T-helper 1 cell (primary cell): ENCODE measurements at regions not wholly inside any gene's neighbourhood (a gene's known extent, or its start where the extent isn't known, plus 50 kb on each side); places are given as distances from the start of the nearest gene placed in this dataset.
"Not testable (repeated sequence)": the region's sequence is repeated elsewhere in the genome, so short reads cannot be mapped to it uniquely, and the experiment has no call there.

Experiments
- DNase-seq, 5 donors: peaks; one replicate each; pipeline ENCODE4 v3.0.0-alpha.2; 2012 to 2020

DNA sequence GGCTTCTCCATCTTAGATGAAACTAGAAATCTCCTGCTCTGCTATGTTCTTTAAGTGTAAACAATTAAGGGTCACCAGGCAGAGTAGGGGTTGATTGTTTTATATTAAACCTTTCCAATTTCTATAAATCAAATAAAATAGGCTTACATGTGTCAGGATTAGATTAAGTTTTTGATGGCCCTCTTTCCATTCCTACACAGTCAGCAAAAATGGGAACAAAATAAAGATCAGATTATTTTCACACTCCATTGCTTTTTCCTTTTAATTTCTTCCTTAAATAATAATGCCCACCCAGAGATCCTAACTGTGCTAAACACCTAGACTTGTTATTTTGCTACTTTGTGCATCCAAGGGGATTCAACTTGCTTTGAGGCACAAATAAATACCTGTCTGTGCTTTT is 381.4 kb upstream of the MAGEB16 start:
- DNase-seq, result no peak

DNA sequence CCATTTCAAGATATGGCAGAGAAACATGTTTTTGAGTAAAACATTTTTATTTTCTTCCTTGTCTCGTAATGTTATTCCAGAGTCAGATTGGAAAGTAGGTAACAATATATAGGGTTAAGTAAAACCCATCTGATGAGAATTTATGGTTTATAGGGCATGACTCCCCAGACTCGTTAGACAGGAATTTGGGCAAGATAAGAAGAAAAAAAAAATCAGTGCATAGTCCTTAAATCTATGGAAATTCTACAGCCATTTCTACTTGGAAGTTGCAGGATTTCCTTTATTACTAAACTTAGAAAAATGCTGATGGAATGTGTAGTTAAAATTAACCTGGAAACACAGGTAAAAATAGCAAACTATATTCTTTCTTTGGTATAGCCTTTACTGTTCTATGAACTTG is 366.1 kb upstream of the MAGEB16 start:
- no peak for DNase-seq

- DNase-seq, result no peak
Measured at GRCh38 chrX:35439034-35439660, 359.0 kb upstream of the MAGEB16 start.

- no peak for DNase-seq
Measured at GRCh38 chrX:35439692-35440091, 358.4 kb upstream of the MAGEB16 start.

- DNase-seq, result no peak
Measured at GRCh38 chrX:35442421-35442820, 355.7 kb upstream of the MAGEB16 start.

DNA sequence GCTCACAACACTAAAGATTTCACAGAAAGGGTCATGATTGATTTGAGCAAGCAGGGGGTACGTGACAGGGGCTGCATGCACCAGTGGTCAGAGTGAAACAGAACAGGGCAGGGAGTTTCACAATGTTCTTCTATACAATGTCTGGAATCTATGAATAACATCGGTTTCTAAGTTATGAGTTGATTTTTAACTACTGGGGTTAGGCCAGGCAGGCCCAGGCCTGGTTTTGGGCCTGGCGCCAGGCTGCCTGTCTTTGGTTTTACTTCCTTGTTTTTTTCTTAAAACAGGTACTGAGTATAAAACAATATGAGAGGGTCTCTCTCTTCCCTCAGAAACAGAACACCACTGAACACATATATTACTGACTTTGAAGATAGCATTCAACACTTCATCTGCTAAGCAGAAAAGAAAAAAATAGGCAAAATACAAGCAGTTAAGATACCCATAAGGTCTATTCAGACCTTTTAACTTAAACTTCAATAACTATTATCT is 355.0 kb upstream of the MAGEB16 start:
- DNase-seq, result not testable (repeated sequence)

DNA sequence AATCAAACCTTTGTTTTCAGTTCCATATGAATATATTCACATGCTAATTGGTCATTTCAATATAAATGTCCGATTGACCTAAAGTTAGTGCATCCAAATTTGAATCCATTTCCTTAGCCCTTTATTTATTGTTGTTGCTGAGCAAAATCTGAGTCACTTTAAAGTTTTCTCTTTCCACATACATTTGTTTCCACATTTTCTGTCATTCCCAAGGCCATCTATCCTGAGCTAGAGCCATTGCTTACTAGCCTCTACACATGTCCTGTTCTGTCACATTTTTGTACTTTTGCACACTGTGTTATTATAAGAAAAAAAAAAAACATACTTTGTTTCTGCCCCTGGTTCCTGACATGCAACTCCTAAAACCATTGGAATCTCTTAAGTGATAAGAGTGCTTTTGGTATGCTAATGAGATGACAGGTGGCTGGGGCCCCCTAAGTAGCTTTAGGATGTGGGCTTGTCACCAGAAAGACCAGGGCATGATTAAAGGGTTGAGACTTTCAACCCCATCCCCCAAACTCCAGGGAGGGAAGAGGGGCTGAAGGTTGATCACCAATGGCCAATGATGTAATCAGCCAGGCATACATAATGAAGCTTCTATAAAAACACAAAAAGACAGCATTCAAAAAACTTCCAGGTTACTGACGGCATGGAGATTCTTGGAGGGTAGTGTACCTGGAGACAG is 353.3 kb upstream of the MAGEB16 start:
- no peak for DNase-seq

DNA sequence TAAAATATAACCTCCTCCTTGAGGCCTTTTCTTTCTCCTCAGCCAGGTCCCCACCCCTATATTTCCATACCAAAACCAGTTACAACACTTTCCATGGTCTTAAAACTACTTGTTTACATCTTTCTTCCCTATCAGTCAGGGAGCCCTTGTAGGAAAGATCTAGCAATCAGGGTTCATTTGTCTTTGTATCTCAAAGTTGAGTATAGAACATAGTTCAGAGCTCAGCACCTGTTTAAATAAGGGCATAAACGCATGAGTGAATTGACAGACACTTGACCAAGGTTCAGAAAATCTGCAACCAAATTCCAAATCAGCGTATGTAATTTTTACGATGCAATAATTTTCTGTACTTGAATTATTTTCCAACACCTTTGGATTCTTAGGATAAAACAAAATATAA is 352.2 kb upstream of the MAGEB16 start:
- no peak for DNase-seq

- DNase-seq, result no peak
Measured at GRCh38 chrX:35456891-35457290, 341.3 kb upstream of the MAGEB16 start.

DNA sequence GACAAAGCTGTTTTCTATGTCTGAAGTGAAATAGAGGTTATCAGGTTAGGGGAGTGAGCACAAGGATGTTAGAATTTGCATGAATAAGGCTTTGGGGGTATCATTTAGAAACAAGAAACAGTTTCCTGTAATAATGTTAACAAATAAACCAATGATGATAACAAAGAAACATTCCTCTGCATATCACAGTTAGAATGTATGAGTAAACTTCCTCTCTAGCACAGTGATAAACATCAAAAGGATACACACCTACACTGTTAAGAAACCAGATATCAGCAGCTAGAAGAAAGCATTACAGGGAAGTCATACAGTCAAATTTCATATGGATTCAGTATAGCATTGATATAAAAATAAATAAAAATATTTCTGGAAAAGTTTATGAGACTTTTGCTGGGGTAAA is 340.0 kb upstream of the MAGEB16 start:
- no peak for DNase-seq

DNA sequence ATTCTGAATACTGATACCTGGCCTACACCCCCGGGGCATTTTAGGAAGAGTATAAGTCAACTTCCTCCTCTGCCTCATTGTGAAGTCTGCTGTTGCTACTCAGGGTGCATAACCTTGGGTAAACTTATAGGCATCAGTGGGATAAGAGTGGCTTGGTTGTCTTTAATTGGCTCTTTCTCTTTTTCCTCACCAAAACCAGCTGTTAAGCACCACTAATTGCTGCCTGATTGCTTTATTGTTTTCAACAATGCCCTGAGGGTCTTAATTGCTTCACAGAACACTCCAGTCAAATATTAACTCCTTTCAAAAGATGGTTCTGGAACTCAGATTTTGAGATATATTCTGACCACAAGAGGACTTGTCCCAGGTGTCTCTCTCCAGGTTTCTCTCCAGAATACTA is 337.0 kb upstream of the MAGEB16 start:
- DNase-seq, result no peak

DNA sequence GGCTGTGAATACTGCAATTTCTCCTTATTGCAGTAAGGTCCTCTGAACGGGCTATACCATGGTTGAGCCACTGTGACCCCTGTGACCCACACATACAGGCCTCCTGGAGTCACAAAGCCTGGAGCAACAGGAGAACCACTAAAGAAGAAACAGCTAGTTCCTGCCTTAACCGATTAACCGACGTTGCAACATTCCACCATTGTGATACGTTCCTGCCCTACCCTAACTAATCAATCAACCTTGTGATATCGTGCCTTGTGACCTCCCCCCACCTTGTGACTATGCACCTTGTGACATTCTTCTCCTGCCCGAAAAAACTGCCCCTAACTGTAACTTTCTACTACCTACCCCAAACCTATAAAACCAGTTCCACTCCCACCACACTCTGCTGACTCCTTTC is 301.5 kb upstream of the MAGEB16 start:
- DNase-seq, result not testable (repeated sequence)

DNA sequence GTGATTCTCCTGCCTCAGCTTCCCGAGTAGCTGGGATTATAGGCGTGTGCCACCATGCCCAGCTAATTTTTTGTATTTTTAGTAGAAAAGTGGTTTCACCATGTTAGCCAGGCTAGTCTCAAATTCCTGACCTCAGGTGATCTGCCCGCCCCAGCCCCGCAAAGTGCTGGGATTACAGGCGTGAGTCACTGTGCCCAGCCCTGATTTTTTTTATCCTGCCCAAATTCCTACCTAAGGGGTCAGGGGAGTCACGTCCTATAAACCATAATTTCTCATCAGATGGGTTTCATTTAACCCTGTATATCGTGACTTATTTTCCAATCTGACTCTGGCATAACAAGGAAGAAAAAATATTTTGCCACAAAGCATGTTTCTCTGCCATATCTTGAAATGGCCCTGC is 300.7 kb upstream of the MAGEB16 start:
- not testable (repeated sequence) for DNase-seq

DNA sequence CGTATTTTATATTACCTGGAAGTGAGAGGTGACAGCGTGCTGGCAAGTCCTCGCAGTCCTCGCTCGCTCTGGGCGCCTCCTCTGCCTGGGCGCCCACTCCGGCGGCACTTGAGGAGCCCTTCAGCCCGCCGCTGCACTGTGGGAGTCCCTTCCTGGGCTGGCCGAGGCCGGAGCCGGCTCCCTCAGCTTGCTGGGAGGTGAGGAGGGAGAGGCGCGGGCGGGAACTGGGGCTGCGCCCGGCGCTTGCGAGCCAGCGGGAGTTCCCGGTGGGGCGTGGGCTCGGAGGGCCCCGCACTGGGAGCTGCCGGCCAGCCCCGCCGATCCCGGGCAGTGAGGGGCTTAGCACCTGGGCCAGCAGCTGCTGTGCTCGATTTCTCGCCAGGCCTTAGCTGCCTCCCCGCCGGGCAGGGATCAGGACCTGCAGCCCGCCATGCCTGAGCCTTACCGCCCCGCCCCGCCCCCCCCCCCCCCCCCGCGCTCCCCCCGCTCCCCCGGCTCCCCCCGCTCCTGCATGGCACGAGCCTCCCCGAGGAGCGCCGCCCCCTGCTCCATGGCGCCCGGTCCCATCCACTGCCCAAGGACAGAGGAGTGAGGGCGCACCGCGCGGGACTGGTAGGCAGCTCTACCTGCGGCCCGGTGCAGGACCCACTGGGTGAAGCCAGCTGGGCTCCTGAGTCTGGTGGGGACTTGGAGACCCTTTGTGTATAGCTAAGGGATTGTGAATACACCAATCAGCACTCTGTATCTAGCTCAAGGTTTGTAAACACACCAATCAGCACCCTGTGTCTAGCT is 298.9 kb upstream of the MAGEB16 start:
- no peak for DNase-seq

DNA sequence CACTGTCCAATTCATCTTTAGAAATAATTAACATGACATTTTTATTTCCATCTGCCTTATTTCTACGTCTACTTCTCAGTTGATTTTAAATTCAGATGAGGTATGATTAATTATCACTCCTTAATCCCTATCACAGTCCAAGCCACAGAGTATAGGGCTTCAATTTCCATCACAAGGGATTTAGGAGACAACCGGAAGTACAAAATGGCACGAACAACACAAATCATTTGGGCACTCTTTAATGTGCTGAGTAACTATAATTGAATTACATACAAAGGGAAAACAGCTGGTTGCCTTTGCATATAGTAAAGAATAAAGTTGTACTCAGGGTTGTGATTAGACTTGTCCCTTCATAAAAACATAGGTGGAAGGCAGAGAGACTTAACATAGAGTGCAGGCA is 290.4 kb upstream of the MAGEB16 start:
- DNase-seq, result no peak

DNA sequence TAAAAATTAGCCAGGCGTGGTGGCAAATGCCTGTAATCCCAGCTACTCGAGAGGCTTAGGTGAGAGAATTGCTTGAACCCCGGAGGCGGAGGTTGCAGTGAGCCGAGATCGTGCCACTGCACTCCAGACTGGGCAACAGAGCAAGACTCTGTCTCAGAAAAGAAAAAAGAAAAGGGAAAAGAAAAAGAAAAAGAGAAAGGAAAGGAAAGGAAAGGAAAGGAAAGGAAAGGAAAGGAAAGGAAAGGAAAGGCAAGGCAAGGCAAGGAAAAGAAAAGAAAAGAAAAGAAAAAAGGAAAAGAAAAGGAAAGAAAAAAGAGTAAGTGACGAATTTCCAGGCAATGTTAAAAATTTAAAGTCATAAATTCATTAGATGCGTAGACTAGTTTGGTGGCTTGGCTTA is 250.1 kb upstream of the MAGEB16 start:
- DNase-seq, result not testable (repeated sequence)

GRCh38 chrX:35557916-35558315 is 240.2 kb upstream of the MAGEB16 start:
- DNase-seq, result no peak

- DNase-seq, result no peak
Measured at GRCh38 chrX:35561985-35562384, 236.2 kb upstream of the MAGEB16 start.

DNA sequence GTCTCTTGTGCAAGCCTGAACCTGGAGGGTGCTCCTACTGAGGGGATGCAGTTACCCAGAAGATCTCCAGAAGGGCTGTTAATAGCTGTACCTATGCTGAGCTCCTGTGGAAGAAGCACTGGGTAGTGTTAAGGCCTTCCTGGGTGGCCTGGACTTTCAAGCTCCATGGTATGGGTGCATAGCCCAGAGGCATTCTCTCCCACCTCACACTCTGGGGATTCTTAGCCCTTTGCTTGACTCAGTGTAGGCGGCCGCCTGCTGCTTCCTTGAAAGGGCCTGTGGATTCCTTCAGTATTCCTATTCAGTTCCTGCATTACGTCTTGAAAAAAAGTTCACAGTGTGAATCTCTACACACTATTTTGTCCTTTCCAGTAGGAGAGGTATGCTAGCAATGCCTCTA is 235.7 kb upstream of the MAGEB16 start:
- DNase-seq, result no peak

GRCh38 chrX:35590210-35590609 is 207.9 kb upstream of the MAGEB16 start:
- no peak for DNase-seq

DNA sequence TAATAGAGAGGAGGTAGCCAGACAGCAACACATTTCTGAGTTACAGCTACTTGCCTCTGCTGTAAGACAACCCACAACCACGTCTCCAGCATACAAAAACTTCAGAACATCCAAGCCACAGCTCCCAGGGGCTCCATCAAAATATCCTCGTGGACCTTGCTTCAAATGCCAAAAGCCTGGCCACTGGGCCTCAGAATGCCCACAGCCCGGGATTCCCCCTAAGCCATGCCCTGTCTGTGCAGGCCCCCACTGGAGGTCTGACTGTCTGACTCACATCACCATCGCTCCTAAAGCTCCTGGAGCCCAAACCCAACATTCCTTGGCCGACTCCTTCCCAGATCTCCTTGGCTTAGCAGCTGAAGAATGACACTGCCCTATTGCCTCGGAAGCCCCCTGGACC is 186.6 kb upstream of the MAGEB16 start:
- not testable (repeated sequence) for DNase-seq

GRCh38 chrX:35617836-35618235 is 180.3 kb upstream of the MAGEB16 start:
- no peak for DNase-seq

GRCh38 chrX:35622040-35622439 is 176.1 kb upstream of the MAGEB16 start:
- DNase-seq, result no peak

DNA sequence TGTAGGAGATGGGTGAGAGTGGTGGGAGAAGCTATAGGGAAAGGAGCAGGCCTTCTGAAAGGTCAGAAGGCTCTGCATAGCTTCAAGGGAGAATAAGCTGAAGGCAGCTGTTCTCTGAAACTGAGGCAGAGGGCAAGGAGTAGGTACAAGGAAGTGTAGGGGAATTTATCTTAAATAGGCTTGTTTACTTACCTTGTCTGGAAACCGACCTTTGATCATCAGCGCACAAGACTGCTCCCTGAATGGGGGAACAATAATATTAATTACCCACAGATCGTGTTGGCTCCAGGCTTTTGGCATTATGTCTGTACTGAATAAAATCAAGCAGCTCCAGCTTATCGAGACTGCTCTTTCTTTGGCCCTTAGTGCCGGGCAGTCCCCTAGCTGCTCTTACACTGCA is 175.5 kb upstream of the MAGEB16 start:
- DNase-seq, result no peak
